MG63 (cell line): ENCODE measurements at regions not wholly inside any gene's neighbourhood (a gene's known extent, or its start where the extent isn't known, plus 50 kb on each side); places are given as distances from the start of the nearest gene placed in this dataset.
"Not testable (repeated sequence)": the region's sequence is repeated elsewhere in the genome, so short reads cannot be mapped to it uniquely, and the experiment has no call there.

ENCODE experiments used
- DNase-seq: peaks from one replicate; pipeline ENCODE4 v3.0.0-alpha.2; 2020
- H3K27me3 ChIP-seq: fragments of 250-450 bp; sonication (Bioruptor Pico); 2 replicates; pipeline ENCODE4 v1.5.1; 2020; ENCODE audit warnings: mild to moderate bottlenecking, moderate library complexity
- H3K36me3 ChIP-seq: fragments of 250-450 bp; sonication (Bioruptor Pico); 2 replicates; pipeline ENCODE4 v1.5.1; 2020; ENCODE audit warnings: mild to moderate bottlenecking, moderate library complexity
- H3K4me3 ChIP-seq: fragments of 250-450 bp; sonication (Bioruptor Pico); 2 replicates; pipeline ENCODE4 v1.5.1; 2020; ENCODE audit warnings: mild to moderate bottlenecking, moderate library complexity
- H3K9me3 ChIP-seq: fragments of 250-450 bp; sonication (Bioruptor Pico); 2 replicates; pipeline ENCODE4 v1.5.1; 2020; ENCODE audit warnings: mild to moderate bottlenecking, moderate library complexity

- not testable (repeated sequence) for DNase-seq, H3K36me3 ChIP-seq, H3K9me3 ChIP-seq, H3K27me3 ChIP-seq, H3K4me3 ChIP-seq
Observed at GRCh38 chr9:39018107-39018506, 269.9 kb downstream of the CNTNAP3 start.

GRCh38 chr9:39015178-39015577 lies 272.8 kb downstream of the CNTNAP3 start:
- not testable (repeated sequence) for H3K27me3 ChIP-seq, H3K4me3 ChIP-seq, H3K36me3 ChIP-seq, H3K9me3 ChIP-seq, DNase-seq

- H3K9me3 ChIP-seq, H3K36me3 ChIP-seq, H3K4me3 ChIP-seq, DNase-seq, H3K27me3 ChIP-seq: not testable (repeated sequence)
Observed at GRCh38 chr9:39014805-39015123, 273.2 kb downstream of the CNTNAP3 start.

GRCh38 chr9:39014096-39014804 lies 273.7 kb downstream of the CNTNAP3 start:
- H3K9me3 ChIP-seq, H3K27me3 ChIP-seq, DNase-seq, H3K36me3 ChIP-seq, H3K4me3 ChIP-seq: not testable (repeated sequence)

- H3K27me3 ChIP-seq, H3K9me3 ChIP-seq, DNase-seq, H3K36me3 ChIP-seq, H3K4me3 ChIP-seq: not testable (repeated sequence)
Observed at GRCh38 chr9:39009743-39010142, 278.2 kb downstream of the CNTNAP3 start.

GRCh38 chr9:39009343-39009742 lies 278.6 kb downstream of the CNTNAP3 start:
- not testable (repeated sequence) for H3K4me3 ChIP-seq, DNase-seq, H3K9me3 ChIP-seq, H3K36me3 ChIP-seq, H3K27me3 ChIP-seq

- H3K9me3 ChIP-seq, H3K36me3 ChIP-seq, DNase-seq, H3K27me3 ChIP-seq, H3K4me3 ChIP-seq: not testable (repeated sequence)
Observed at GRCh38 chr9:39008907-39009306, 279.1 kb downstream of the CNTNAP3 start.

- H3K36me3 ChIP-seq, H3K27me3 ChIP-seq, H3K4me3 ChIP-seq, H3K9me3 ChIP-seq, DNase-seq: not testable (repeated sequence)
Observed at GRCh38 chr9:39005736-39006135, 282.2 kb downstream of the CNTNAP3 start.

GRCh38 chr9:39001085-39001593 lies 281.2 kb upstream of the FAM240B start:
- DNase-seq, result peak; percentile 17
- not testable (repeated sequence) for H3K36me3 ChIP-seq, H3K4me3 ChIP-seq, H3K27me3 ChIP-seq, H3K9me3 ChIP-seq

GRCh38 chr9:38999277-38999676 lies 279.3 kb upstream of the FAM240B start:
- H3K36me3 ChIP-seq, H3K27me3 ChIP-seq, H3K9me3 ChIP-seq, H3K4me3 ChIP-seq, DNase-seq: not testable (repeated sequence)

GRCh38 chr9:38993690-38994089 lies 273.8 kb upstream of the FAM240B start:
- not testable (repeated sequence) for H3K36me3 ChIP-seq, H3K4me3 ChIP-seq, H3K27me3 ChIP-seq, H3K9me3 ChIP-seq, DNase-seq

- H3K4me3 ChIP-seq, H3K36me3 ChIP-seq, H3K27me3 ChIP-seq, H3K9me3 ChIP-seq, DNase-seq: not testable (repeated sequence)
Observed at GRCh38 chr9:38993156-38993555, 273.2 kb upstream of the FAM240B start.

- not testable (repeated sequence) for DNase-seq, H3K4me3 ChIP-seq, H3K36me3 ChIP-seq, H3K27me3 ChIP-seq, H3K9me3 ChIP-seq
Observed at GRCh38 chr9:38978734-38979133, 258.8 kb upstream of the FAM240B start.

GRCh38 chr9:38969480-38969879 lies 249.5 kb upstream of the FAM240B start:
- not testable (repeated sequence) for H3K9me3 ChIP-seq

GRCh38 chr9:38968651-38969374 lies 248.9 kb upstream of the FAM240B start:
- not testable (repeated sequence) for H3K4me3 ChIP-seq, H3K9me3 ChIP-seq, H3K27me3 ChIP-seq, H3K36me3 ChIP-seq, DNase-seq

More at GRCh38 chr9:38969480-38969879, 249.5 kb upstream of the FAM240B start:
- not testable (repeated sequence) for DNase-seq, H3K27me3 ChIP-seq, H3K36me3 ChIP-seq, H3K4me3 ChIP-seq

GRCh38 chr9:38967866-38968265 lies 247.9 kb upstream of the FAM240B start:
- H3K4me3 ChIP-seq, H3K36me3 ChIP-seq, H3K27me3 ChIP-seq, DNase-seq, H3K9me3 ChIP-seq: not testable (repeated sequence)

GRCh38 chr9:38967285-38967684 lies 247.4 kb upstream of the FAM240B start:
- DNase-seq, H3K4me3 ChIP-seq, H3K36me3 ChIP-seq, H3K27me3 ChIP-seq, H3K9me3 ChIP-seq: not testable (repeated sequence)

GRCh38 chr9:38959812-38960211 lies 239.9 kb upstream of the FAM240B start:
- not testable (repeated sequence) for H3K36me3 ChIP-seq, H3K27me3 ChIP-seq, H3K9me3 ChIP-seq, DNase-seq, H3K4me3 ChIP-seq
